ENCODE measurements at regions not wholly inside any gene's neighbourhood (a gene's known extent, or its start where the extent isn't known, plus 50 kb on each side); places are given as distances from the start of the nearest gene placed in this dataset.
"Not testable (repeated sequence)": the region's sequence is repeated elsewhere in the genome, so short reads cannot be mapped to it uniquely, and the experiment has no call there.

DNA sequence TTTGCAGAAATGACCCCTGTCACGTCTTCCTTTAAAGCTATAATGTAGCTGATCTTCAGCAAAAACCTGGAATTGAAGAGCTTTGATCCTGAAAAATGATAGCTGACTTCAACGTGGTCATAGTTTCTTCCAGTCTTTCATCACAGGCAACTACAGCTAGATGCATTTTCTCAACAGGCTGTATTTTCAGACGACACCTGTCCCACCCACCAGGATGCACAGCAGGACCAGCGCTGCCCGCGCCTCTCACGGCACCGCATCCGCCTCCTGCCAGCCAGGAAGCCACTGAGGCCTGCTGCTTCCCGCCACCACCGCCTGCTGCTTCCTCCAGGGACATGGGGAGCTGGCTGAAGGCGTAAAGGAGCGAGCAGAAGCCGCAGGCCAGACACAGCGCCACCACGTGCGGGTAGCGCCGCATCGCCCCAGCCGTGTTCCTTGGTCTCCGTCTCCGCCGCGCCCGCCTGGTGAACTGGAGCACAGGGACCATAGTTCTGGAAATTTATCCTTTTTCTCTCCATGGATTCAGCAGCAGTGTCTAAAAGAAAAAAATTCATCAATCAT, 215.7 kb downstream of the POTED start:
- not testable (repeated sequence) for H4K8ac ChIP-seq (replicated peaks; ENCODE audit: insufficient read length, low read depth, low read length); H2BK5ac ChIP-seq (ENCODE audit: insufficient read length, low read length); DNase-seq; H4K5ac ChIP-seq (ENCODE audit: insufficient read length, low read depth, low read length); H4K91ac ChIP-seq (ENCODE audit: insufficient read length, low read depth, low read length); H3K79me2 ChIP-seq (ENCODE audit: insufficient read depth, low read length); H3K4me3 Mint-ChIP-seq; H3K14ac ChIP-seq (ENCODE audit: insufficient read depth, low read length); H2BK15ac ChIP-seq (ENCODE audit: low read depth, low read length); H3K4me2 ChIP-seq (ENCODE audit: insufficient read depth, insufficient read length, low read length); H2AFZ ChIP-seq (ENCODE audit: low read length); H2BK20ac ChIP-seq (ENCODE audit: low read depth, low read length, poor library complexity, severe bottlenecking); H2BK120ac ChIP-seq (ENCODE audit: low read depth, low read length, poor library complexity, severe bottlenecking); H3K9ac ChIP-seq (ENCODE audit: extremely low read depth, insufficient read length, low read length); H3K23ac ChIP-seq (ENCODE audit: insufficient read length, low read depth, low read length); H3K18ac ChIP-seq (ENCODE audit: insufficient read length, low read depth, low read length); H3K23me2 ChIP-seq (ENCODE audit: insufficient read length, low read depth, low read length, poor library complexity, severe bottlenecking); H3K27ac ChIP-seq (ENCODE audit: insufficient read length, low read depth, low read length); H3K4me1 ChIP-seq (ENCODE audit: insufficient read depth, low read length); H3T11ph ChIP-seq (ENCODE audit: low read length); H2BK12ac ChIP-seq (ENCODE audit: insufficient read length, low read depth, low read length); H3K79me1 ChIP-seq (ENCODE audit: insufficient read depth, low read depth, low read length, poor library complexity, severe bottlenecking); H2AK5ac ChIP-seq (ENCODE audit: insufficient read length, low read length); H3K27ac Mint-ChIP-seq; H3K4me1 Mint-ChIP-seq; H3K4ac ChIP-seq (ENCODE audit: low read depth, low read length); H4K20me1 ChIP-seq (ENCODE audit: control insufficient read depth, insufficient read depth, insufficient read length); H3K56ac ChIP-seq (ENCODE audit: insufficient read length, low read depth, low read length); H3K27me3 Mint-ChIP-seq (ENCODE audit: low read depth); H3K27me3 ChIP-seq (ENCODE audit: insufficient read depth, low read length)
- H3K9me3 Mint-ChIP-seq: peaks cover 77 to 78% of the 10 kb centered on the region in 2 experiments
- WGBS (ENCODE audit: extremely low coverage, insufficient read length, low lambda C conversion rate): no CpG with 5 or more reads among the region's 26 CpGs
- peaks cover 13 to 14% (median 13%) of the 10 kb centered on the region in 3 experiments for H3K36me3 Mint-ChIP-seq (ENCODE audit: insufficient read depth in 1 of 3, low read depth in 3 of 3)
- H3K9me3 ChIP-seq (ENCODE audit: control insufficient read depth, low read depth, low read length): peaks cover 19% of the 10 kb centered on the region

DNA sequence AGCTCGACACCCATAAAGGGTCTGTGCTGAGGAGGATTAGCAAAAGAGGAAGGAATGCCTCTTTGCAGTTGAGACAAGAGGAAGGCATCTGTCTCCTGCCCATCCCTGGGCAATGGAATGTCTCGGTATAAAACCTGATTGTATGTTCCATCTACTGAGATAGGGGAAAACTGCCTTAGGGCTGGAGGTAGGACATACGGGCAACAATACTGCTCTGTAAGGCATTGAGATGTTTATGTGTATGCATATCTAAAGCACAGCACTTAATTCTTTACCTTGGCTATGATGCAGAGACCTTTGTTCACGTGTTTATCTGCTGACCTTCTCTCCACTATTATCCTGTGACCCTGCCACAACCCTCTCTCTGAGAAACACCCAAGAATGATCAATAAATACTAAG, 210.7 kb downstream of the POTED start:
- not testable (repeated sequence) for H3K4me1 ChIP-seq (ENCODE audit: insufficient read depth, low read length); H3K14ac ChIP-seq (ENCODE audit: insufficient read depth, low read length); H3K79me1 ChIP-seq (ENCODE audit: insufficient read depth, low read depth, low read length, poor library complexity, severe bottlenecking); H3K9ac ChIP-seq (ENCODE audit: extremely low read depth, insufficient read length, low read length); H3K27me3 Mint-ChIP-seq (ENCODE audit: low read depth); H4K8ac ChIP-seq (replicated peaks; ENCODE audit: insufficient read length, low read depth, low read length); H3K4me2 ChIP-seq (ENCODE audit: insufficient read depth, insufficient read length, low read length); H3K27ac ChIP-seq (ENCODE audit: insufficient read length, low read depth, low read length); H3K56ac ChIP-seq (ENCODE audit: insufficient read length, low read depth, low read length); H3K23ac ChIP-seq (ENCODE audit: insufficient read length, low read depth, low read length); H3K27me3 ChIP-seq (ENCODE audit: insufficient read depth, low read length); H4K5ac ChIP-seq (ENCODE audit: insufficient read length, low read depth, low read length); H2BK5ac ChIP-seq (ENCODE audit: insufficient read length, low read length); H2BK15ac ChIP-seq (ENCODE audit: low read depth, low read length); H3K4ac ChIP-seq (ENCODE audit: low read depth, low read length); H2AFZ ChIP-seq (ENCODE audit: low read length); H4K91ac ChIP-seq (ENCODE audit: insufficient read length, low read depth, low read length); H3T11ph ChIP-seq (ENCODE audit: low read length); H2BK120ac ChIP-seq (ENCODE audit: low read depth, low read length, poor library complexity, severe bottlenecking); H2AK5ac ChIP-seq (ENCODE audit: insufficient read length, low read length); H3K18ac ChIP-seq (ENCODE audit: insufficient read length, low read depth, low read length); H3K23me2 ChIP-seq (ENCODE audit: insufficient read length, low read depth, low read length, poor library complexity, severe bottlenecking); H3K27ac Mint-ChIP-seq; H2BK12ac ChIP-seq (ENCODE audit: insufficient read length, low read depth, low read length); DNase-seq; H3K79me2 ChIP-seq (ENCODE audit: insufficient read depth, low read length); H2BK20ac ChIP-seq (ENCODE audit: low read depth, low read length, poor library complexity, severe bottlenecking); H4K20me1 ChIP-seq (ENCODE audit: control insufficient read depth, insufficient read depth, insufficient read length); H3K4me3 Mint-ChIP-seq; H3K4me1 Mint-ChIP-seq
- WGBS (ENCODE audit: extremely low coverage, insufficient read length, low lambda C conversion rate): no CpG with 5 or more reads among the region's 4 CpGs
- Mint-ChIP-seq H3K9me3 (peaks cover 86 to 89% of the 10 kb centered on the region in 2 experiments), H3K36me3 (ENCODE audit: insufficient read depth in 1 of 3, low read depth in 3 of 3) (peaks cover 0 to 14% (median 6%) of the 10 kb centered on the region in 3 experiments; a peak in 4 of 7 replicates)
- H3K9me3 ChIP-seq (ENCODE audit: control insufficient read depth, low read depth, low read length): peaks cover 37% of the 10 kb centered on the region

All from H9 (cell line).